ENCODE measurements at regions not wholly inside any gene's neighbourhood (a gene's known extent, or its start where the extent isn't known, plus 50 kb on each side); places are given as distances from the start of the nearest gene placed in this dataset.

- Histone ChIP-seq H3K4me3 (no peak overlapping the region), H3K27ac (no peak overlapping the region), H3K9me3 (no peaks in the 10 kb centered on the region), H3K27me3 (no peaks in the 10 kb centered on the region), H3K36me3 (no peaks in the 10 kb centered on the region), H3K4me1 (no peaks in the 10 kb centered on the region)
- no peak for DNase-seq (ENCODE audit: low spot score)
- TF ChIP-seq, protein P1, sequence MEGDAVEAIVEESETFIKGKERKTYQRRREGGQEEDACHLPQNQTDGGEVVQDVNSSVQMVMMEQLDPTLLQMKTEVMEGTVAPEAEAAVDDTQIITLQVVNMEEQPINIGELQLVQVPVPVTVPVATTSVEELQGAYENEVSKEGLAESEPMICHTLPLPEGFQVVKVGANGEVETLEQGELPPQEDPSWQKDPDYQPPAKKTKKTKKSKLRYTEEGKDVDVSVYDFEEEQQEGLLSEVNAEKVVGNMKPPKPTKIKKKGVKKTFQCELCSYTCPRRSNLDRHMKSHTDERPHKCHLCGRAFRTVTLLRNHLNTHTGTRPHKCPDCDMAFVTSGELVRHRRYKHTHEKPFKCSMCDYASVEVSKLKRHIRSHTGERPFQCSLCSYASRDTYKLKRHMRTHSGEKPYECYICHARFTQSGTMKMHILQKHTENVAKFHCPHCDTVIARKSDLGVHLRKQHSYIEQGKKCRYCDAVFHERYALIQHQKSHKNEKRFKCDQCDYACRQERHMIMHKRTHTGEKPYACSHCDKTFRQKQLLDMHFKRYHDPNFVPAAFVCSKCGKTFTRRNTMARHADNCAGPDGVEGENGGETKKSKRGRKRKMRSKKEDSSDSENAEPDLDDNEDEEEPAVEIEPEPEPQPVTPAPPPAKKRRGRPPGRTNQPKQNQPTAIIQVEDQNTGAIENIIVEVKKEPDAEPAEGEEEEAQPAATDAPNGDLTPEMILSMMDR (IDR thresholded peaks at IDR 0.05): no peak
Observed at GRCh38 chr4:59565836-59566235, 1634.3 kb upstream of the ADGRL3 start.

DNA sequence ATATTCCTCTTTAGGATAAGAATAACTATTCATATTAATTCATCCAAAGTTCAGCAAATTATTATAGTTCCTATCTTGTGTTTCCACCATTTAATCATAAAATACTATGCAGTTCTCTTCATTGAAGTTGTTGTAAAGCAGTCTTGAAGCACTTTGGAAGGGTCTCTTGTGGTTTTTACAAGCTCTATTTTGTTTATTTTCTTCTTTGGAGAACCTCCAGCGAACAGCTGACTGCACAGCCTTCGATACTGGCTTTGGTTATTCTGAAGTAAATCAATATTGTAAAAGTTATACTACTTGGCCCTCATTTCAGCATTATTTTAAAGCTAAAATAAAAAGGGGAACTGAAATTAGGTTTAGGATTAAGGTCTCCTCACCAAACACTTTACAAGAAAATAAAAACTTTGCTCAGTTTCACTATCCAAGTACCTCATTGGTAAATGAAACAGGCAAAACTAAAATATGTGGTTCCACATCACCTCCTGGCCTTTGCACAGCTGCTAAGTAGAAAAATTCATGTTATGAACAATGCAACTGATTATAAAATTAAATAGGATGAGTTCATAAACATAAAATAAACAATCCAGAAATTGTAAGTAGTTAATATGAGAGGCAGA, 1629.2 kb upstream of the ADGRL3 start:
- H3K27ac ChIP-seq: no peak overlapping the region
- H3K36me3 ChIP-seq: no peaks in the 10 kb centered on the region
- no peak overlapping the region for H3K4me3 ChIP-seq
- TF ChIP-seq, protein P1 (IDR thresholded peaks at IDR 0.05): no peak
- H3K27me3 ChIP-seq: no peaks in the 10 kb centered on the region
- no peaks in the 10 kb centered on the region for H3K4me1 ChIP-seq
- H3K9me3 ChIP-seq: no peaks in the 10 kb centered on the region
- DNase-seq (ENCODE audit: low spot score): no peak

DNA sequence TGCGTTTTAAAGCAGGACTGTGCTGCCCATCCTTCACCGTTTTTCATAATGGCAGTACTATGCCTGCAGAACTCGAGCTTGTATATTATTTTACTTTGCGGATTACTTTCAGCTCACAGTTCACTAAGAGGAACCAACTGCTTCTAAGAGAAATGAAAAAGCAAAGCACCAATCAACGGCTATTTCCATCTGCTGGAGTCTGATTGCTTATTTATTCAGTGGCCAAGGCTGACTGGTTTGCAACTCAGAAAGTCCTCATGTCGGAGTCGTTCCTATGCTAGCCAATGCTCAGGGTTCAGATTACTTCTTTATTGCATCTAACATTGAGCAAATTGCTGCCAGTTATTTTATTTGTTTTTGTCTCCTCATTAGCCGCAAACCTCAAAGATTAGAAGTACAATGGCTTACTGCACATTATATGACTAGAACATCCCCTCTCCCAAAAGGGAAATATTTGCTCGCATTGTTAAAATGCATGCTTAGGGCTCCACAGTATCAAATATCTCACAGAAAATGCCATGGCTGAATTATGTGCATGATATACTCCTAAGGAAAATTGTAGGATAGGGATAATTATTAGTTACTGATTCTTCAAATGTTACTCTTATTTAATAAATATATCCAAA, 1628.2 kb upstream of the ADGRL3 start:
- H3K4me3 ChIP-seq: no peak overlapping the region
- H3K36me3 ChIP-seq: no peaks in the 10 kb centered on the region
- DNase-seq (ENCODE audit: low spot score): no peak
- no peaks in the 10 kb centered on the region for H3K4me1 ChIP-seq
- H3K9me3 ChIP-seq: no peaks in the 10 kb centered on the region
- no peak overlapping the region for H3K27ac ChIP-seq
- TF ChIP-seq, protein P1 (IDR thresholded peaks at IDR 0.05): no peak
- no peaks in the 10 kb centered on the region for H3K27me3 ChIP-seq

- Histone ChIP-seq H3K27me3 (no peaks in the 10 kb centered on the region), H3K4me3 (no peak overlapping the region), H3K9me3 (no peaks in the 10 kb centered on the region), H3K4me1 (no peaks in the 10 kb centered on the region), H3K36me3 (no peaks in the 10 kb centered on the region), H3K27ac (no peak overlapping the region)
- TF ChIP-seq, protein P1 (IDR thresholded peaks at IDR 0.05): no peak
- no peak for DNase-seq (ENCODE audit: low spot score)
Observed at GRCh38 chr4:59583845-59584568, 1616.1 kb upstream of the ADGRL3 start.

DNA sequence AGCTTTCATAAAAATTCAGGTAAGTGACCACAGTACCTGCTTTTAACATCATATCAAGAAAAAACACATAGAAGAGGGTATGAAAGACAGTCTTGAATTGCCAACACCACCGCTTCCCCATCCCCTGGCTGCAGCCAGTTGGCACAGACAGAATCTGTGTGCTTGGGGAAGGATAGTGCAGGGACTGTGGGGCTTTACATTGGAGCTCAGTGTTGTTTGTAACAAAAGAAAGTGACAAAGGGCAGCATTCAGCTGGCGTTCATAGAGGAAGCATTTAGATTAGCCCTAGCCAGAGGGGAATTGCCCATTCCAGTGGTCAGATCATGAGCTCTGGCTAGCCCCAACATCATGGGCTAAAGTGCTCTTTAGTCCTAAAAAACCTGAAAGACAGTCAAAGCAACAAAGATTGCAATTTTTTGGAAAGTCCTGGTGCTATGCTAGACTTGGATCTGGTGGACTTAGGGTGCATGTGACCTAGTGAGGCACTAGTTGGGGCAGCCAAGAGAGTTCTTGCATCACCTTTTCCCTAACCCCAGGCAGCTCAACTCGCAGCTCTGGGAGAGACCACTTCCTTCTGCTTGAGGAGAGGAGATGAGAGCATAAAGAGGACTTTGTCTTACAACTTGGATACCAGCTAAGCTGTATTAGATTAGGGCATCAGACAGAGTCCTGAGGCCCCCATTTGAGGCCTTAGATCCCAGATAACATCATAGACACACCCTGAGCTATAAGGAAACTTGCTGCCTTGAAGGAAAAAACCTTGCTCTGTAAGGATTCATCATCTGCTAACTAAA, 1602.4 kb upstream of the ADGRL3 start:
- Histone ChIP-seq H3K27me3 (no peaks in the 10 kb centered on the region), H3K4me3 (no peak overlapping the region), H3K36me3 (no peaks in the 10 kb centered on the region), H3K9me3 (no peaks in the 10 kb centered on the region), H3K4me1 (no peaks in the 10 kb centered on the region), H3K27ac (no peak overlapping the region)
- TF ChIP-seq, protein P1 (IDR thresholded peaks at IDR 0.05): no peak
- DNase-seq (ENCODE audit: low spot score): no peak

Measured in right atrium auricular region (tissue), 2 donors.